IMR-90 (cell line): ENCODE measurements at regions not wholly inside any gene's neighbourhood (a gene's known extent, or its start where the extent isn't known, plus 50 kb on each side); places are given as distances from the start of the nearest gene placed in this dataset.

ENCODE experiments used
- ATAC-seq: fragments of 200-7000 bp; cut with Tn5 transposase; 2 replicates; pipeline ENCODE4 v1.9.1; 2020; ENCODE audit warnings: low read depth, mild to moderate bottlenecking, moderate library complexity
- BruUV-seq: library from RNA; stranded (reverse); fragments of 400-500 nt; replicated peaks from 2 replicates; lab custom pipeline; 2021; lab: Mats Ljungman, UMichigan
- CTCF ChIA-PET: fragments of 300-600 bp; formaldehyde crosslinking; extraction: SDS; loops from one replicate; lab custom pipeline; 2021; ENCODE audit warnings: antibody characterized with exemption; lab: Yijun Ruan, JAX
- POLR2A ChIA-PET: fragments of 300-600 bp; sonication (Branson Sonifier 250); formaldehyde crosslinking; loops from one replicate; lab custom pipeline; 2022; ENCODE audit warnings: antibody characterized with exemption; ENCODE audit not compliant: unreplicated experiment; lab: Charles Lee
- DNase-seq: peaks from one replicate; pipeline ENCODE4 v3.0.0; 2013
- H2AFZ ChIP-seq: replicated peaks from 2 replicates; pipeline ENCODE3; 2013; ENCODE audit warnings: low read length, mild to moderate bottlenecking; ENCODE audit not compliant: poor library complexity
- H2AK5ac ChIP-seq: 2 replicates; pipeline ENCODE4 v1.6.1; 2013; ENCODE audit warnings: low read depth, low read length, inconsistent platforms
- H2AK9ac ChIP-seq: replicated peaks from 2 replicates; pipeline ENCODE3; 2013; ENCODE audit warnings: mild to moderate bottlenecking, low read depth, low read length, moderate library complexity; ENCODE audit not compliant: poor library complexity
- H2BK120ac ChIP-seq: 2 replicates; pipeline ENCODE4 v1.6.1; 2013; ENCODE audit warnings: low read depth, low read length, inconsistent platforms
- H2BK15ac ChIP-seq: 3 replicates; pipeline ENCODE4 v1.6.1; 2013; ENCODE audit warnings: low read depth, low read length, inconsistent platforms
- H2BK20ac ChIP-seq: 2 replicates; pipeline ENCODE4 v1.6.1; 2013; ENCODE audit warnings: low read depth, mild to moderate bottlenecking, inconsistent platforms, low read length, moderate library complexity
- H2BK5ac ChIP-seq: 2 replicates; pipeline ENCODE4 v1.6.1; 2013; ENCODE audit warnings: mild to moderate bottlenecking, low read depth, low read length, inconsistent platforms; ENCODE audit not compliant: poor library complexity, severe bottlenecking
- H3K14ac ChIP-seq: replicated peaks from 2 replicates; pipeline ENCODE4 v1.6.1; 2013; ENCODE audit warnings: low read depth, low read length, inconsistent platforms
- H3K18ac ChIP-seq: 2 replicates; pipeline ENCODE4 v1.6.1; 2013; ENCODE audit warnings: low read depth, low read length, control low read depth
- H3K23ac ChIP-seq: 2 replicates; pipeline ENCODE4 v1.6.1; 2013; ENCODE audit warnings: low read depth, low read length, inconsistent platforms
- H3K27ac ChIP-seq: 2 replicates; pipeline ENCODE4 v1.5.1; 2013; ENCODE audit warnings: mild to moderate bottlenecking, control low read depth, low read length; ENCODE audit not compliant: insufficient read depth
- H3K27me3 ChIP-seq: 2 replicates; pipeline ENCODE4 v1.6.1; 2013; ENCODE audit warnings: low read length; ENCODE audit not compliant: control insufficient read depth, insufficient read depth
- H3K36me3 ChIP-seq: 2 replicates; pipeline ENCODE4 v1.6.1; 2013; ENCODE audit warnings: low read length, mixed read lengths; ENCODE audit not compliant: control insufficient read depth, insufficient read depth
- H3K4ac ChIP-seq: 2 replicates; pipeline ENCODE4 v1.6.1; 2013; ENCODE audit warnings: low read depth, low read length, inconsistent platforms
- H3K4me1 ChIP-seq: 2 replicates; pipeline ENCODE4 v1.6.1; 2013; ENCODE audit warnings: low read length, mixed read lengths; ENCODE audit not compliant: control insufficient read depth, insufficient read depth
- H3K4me2 ChIP-seq: 2 replicates; pipeline ENCODE4 v1.6.1; 2013; ENCODE audit warnings: low read depth, mild to moderate bottlenecking, control low read depth, low read length, moderate library complexity
- H3K4me3 ChIP-seq: 2 replicates; pipeline ENCODE4 v1.5.1; 2013; ENCODE audit warnings: low read depth, mild to moderate bottlenecking, control low read depth, low read length, moderate library complexity; ENCODE audit not compliant: insufficient read depth
- H3K56ac ChIP-seq: 2 replicates; pipeline ENCODE4 v1.6.1; 2013; ENCODE audit warnings: low read length, inconsistent platforms; ENCODE audit not compliant: insufficient read depth; ENCODE audit errors: extremely low read depth
- H3K79me1 ChIP-seq, 2 experiments: 2 replicates each; pipeline ENCODE4 v1.6.1; 2013; ENCODE audit warnings: low read length in 2 of 2, inconsistent platforms in 1 of 2, low read depth in 1 of 2
- H3K9ac ChIP-seq: 2 replicates; pipeline ENCODE4 v1.6.1; 2013; ENCODE audit warnings: low read depth, low read length, control low read depth
- H3K9me1 ChIP-seq: 2 replicates; pipeline ENCODE4 v1.6.1; 2013; ENCODE audit warnings: low read length, inconsistent platforms; ENCODE audit not compliant: insufficient read depth
- H3K9me3 ChIP-seq: 2 replicates; pipeline ENCODE4 v1.6.1; 2013; ENCODE audit warnings: low read length; ENCODE audit not compliant: control insufficient read depth, insufficient read depth
- H4K20me1 ChIP-seq: 2 replicates; pipeline ENCODE4 v1.6.1; 2013; ENCODE audit warnings: low read length, inconsistent platforms; ENCODE audit not compliant: insufficient read depth
- H4K5ac ChIP-seq: 2 replicates; pipeline ENCODE4 v1.6.1; 2013; ENCODE audit warnings: mild to moderate bottlenecking, low read depth, low read length, control low read depth
- H4K8ac ChIP-seq, 2 experiments: 2 replicates each; pipeline ENCODE4 v1.6.1; 2013; ENCODE audit warnings: low read depth in 2 of 2, low read length in 2 of 2, control low read depth in 1 of 2, inconsistent platforms in 1 of 2
- H4K91ac ChIP-seq: 2 replicates; pipeline ENCODE4 v1.6.1; 2013; ENCODE audit warnings: low read depth, low read length, inconsistent platforms; ENCODE audit not compliant: insufficient read depth
- BHLHE40 ChIP-seq: fragments of 150-350 bp; IDR thresholded peaks from 2 replicates; pipeline ENCODE4 v1.6.1; 2016; ENCODE audit warnings: mild to moderate bottlenecking, low read depth, low read length
- CEBPB ChIP-seq: IDR thresholded peaks from 2 replicates; pipeline ENCODE4 v1.6.1; 2012; ENCODE audit warnings: low read depth, low read length, improper control_type of control experiment
- CHD1 ChIP-seq: IDR thresholded peaks from 2 replicates; pipeline ENCODE4 v1.6.1; 2012; ENCODE audit warnings: low read depth, low read length, improper control_type of control experiment
- FOS ChIP-seq: fragments of 150-350 bp; IDR thresholded peaks from 2 replicates; pipeline ENCODE4 v1.6.1; 2016; ENCODE audit warnings: low read depth, low read length
- MAFK ChIP-seq: IDR thresholded peaks from 2 replicates; pipeline ENCODE4 v1.6.1; 2012; ENCODE audit warnings: low read depth, low read length, improper control_type of control experiment
- MAZ ChIP-seq: IDR thresholded peaks from 2 replicates; pipeline ENCODE4 v1.6.1; 2012; ENCODE audit warnings: low read depth, mild to moderate bottlenecking, low read length, improper control_type of control experiment, moderate library complexity, borderline replicate concordance
- MXI1 ChIP-seq: IDR thresholded peaks from 2 replicates; pipeline ENCODE4 v1.6.1; 2012; ENCODE audit warnings: low read depth, mild to moderate bottlenecking, low read length, moderate library complexity, borderline replicate concordance
- NFE2L2 ChIP-seq: fragments of 150-350 bp; IDR thresholded peaks from 2 replicates; pipeline ENCODE4 v1.6.1; 2016; ENCODE audit warnings: low read depth, mild to moderate bottlenecking, low read length
- POLR2A ChIP-seq: IDR thresholded peaks from 2 replicates; pipeline ENCODE4 v1.6.1; 2012; ENCODE audit warnings: mild to moderate bottlenecking, low read depth, low read length
- RAD21 ChIP-seq: IDR thresholded peaks from 2 replicates; pipeline ENCODE4 v1.6.1; 2012; ENCODE audit warnings: low read length, improper control_type of control experiment
- RCOR1 ChIP-seq: IDR thresholded peaks from 2 replicates; pipeline ENCODE4 v1.6.1; 2012; ENCODE audit warnings: mild to moderate bottlenecking, low read length, improper control_type of control experiment; ENCODE audit not compliant: insufficient replicate concordance
- RFX5 ChIP-seq: IDR thresholded peaks from 2 replicates; pipeline ENCODE4 v1.8.0; 2012; ENCODE audit warnings: low read depth, mild to moderate bottlenecking, low read length, moderate library complexity
- SMC3 ChIP-seq: fragments of 150-350 bp; IDR thresholded peaks from 2 replicates; pipeline ENCODE4 v1.6.1; 2016; ENCODE audit warnings: low read depth, mild to moderate bottlenecking, antibody characterized with exemption, low read length, moderate library complexity
- USF2 ChIP-seq: fragments of 150-350 bp; IDR thresholded peaks from 2 replicates; pipeline ENCODE4 v1.6.1; 2017; ENCODE audit warnings: mild to moderate bottlenecking, antibody characterized with exemption, low read length, low read depth
- WGBS, 2 experiments: methylation state at CpG; one replicate each; pipeline versions ENCODE4 v1.1.5 to v1.1.7; 2013; ENCODE audit warnings: missing lambda C conversion rate in 2 of 2; ENCODE audit not compliant: insufficient read length in 1 of 2; ENCODE audit errors: extremely low coverage in 2 of 2; 5-methylcytosine and 5-hydroxymethylcytosine counted together
- dilution Hi-C: fragments of 300-500 bp; cut with HindIII; formaldehyde crosslinking; loops from one replicate; pipeline ENCODE4 v1.14.3; 2018; ENCODE audit warnings: low sequenced_read_pairs; ENCODE audit not compliant: unreplicated experiment
- in situ Hi-C: fragments of 300-500 bp; cut with MboI; formaldehyde crosslinking; loops from 3 replicates; pipeline ENCODE4 v1.14.3; 2019; ENCODE audit warnings: low sequenced_read_pairs, inconsistent platforms, mixed read lengths
- intact Hi-C: fragments of 100-400 bp; cut with micrococcal nuclease; formaldehyde crosslinking; loops from 2 replicates; pipeline ENCODE4 v1.10.0; 2022
- TF ChIP-seq, protein P1 (sequence below): conservative IDR thresholded peaks from 2 replicates; pipeline ENCODE4 v1.5.1; 2012; ENCODE audit warnings: mild to moderate bottlenecking, low read depth, low read length, improper control_type of control experiment
- TF ChIP-seq, protein P2 (sequence below): fragments of 150-350 bp; IDR thresholded peaks from 2 replicates; pipeline ENCODE4 v1.6.1; 2016; ENCODE audit warnings: low read depth, mild to moderate bottlenecking, low read length, moderate library complexity, borderline replicate concordance

DNA sequence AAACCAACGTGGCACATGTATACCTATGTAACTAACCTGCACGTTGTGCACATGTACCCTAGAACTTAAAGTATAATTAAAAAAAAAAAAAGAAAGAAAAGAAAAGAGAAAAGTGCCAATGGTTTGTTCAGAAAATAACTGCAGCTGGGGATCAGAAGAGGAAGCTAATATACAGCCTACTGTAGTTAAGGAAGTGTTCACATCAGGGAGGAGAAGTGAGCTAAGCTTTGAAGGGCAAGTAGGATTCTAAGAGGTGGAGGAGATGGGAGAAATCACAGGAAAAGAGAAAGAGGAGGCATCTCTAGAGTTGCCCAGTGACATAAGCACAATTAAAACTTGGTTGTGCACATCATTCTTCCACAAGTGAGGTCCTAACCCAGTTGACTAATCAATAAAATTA is 214.4 kb upstream of the DTNBP1 start:
- Histone ChIP-seq H3K9me3 (no peaks in the 10 kb centered on the region), H2BK5ac (no peak overlapping the region), H2BK20ac (no peak overlapping the region), H3K23ac (no peak overlapping the region), H3K4me2 (no peak overlapping the region), H3K4ac (no peak overlapping the region), H3K27me3 (peaks cover 17% of the 10 kb centered on the region), H2BK15ac (no peak overlapping the region), H3K56ac (no peak overlapping the region), H3K9me1 (no peaks in the 10 kb centered on the region), H3K36me3 (no peaks in the 10 kb centered on the region), H4K91ac (no peak overlapping the region), H2AFZ (no peak overlapping the region), H3K14ac (no peak overlapping the region), H3K9ac (no peak overlapping the region), H4K8ac (no peak overlapping the region), H2AK5ac (no peak overlapping the region), H2BK120ac (no peak overlapping the region), H3K4me3 (no peak overlapping the region), H3K18ac (no peak overlapping the region), H3K27ac (no peak overlapping the region), H4K5ac (no peak overlapping the region), H3K4me1 (peaks cover 2% of the 10 kb centered on the region; the same call in 1 of the 2 replicates), H2AK9ac (no peak overlapping the region), H3K79me1 (no peaks in the 10 kb centered on the region), H4K20me1 (no peaks in the 10 kb centered on the region)
- dilution Hi-C loops (no loop called here), intact Hi-C loops (no loop called here), in situ Hi-C loops (no loop called here)
- no CpG with 5 or more reads among the region's 2 CpGs for WGBS, 2 experiments
- BruUV-seq: no TSS peak
- ATAC-seq: no peak
- POLR2A ChIA-PET: no interaction called here
- CTCF ChIA-PET: no interaction called here
- TF ChIP-seq BHLHE40 (no peak), RCOR1 (no peak), SMC3 (no peak), CEBPB (no peak), MAFK (no peak), MAZ (no peak), FOS (no peak), USF2 (no peak), RFX5 (no peak), POLR2A (no peak), CHD1 (no peak), NFE2L2 (no peak), MXI1 (no peak), RAD21 (no peak)
- TF ChIP-seq, protein P1, sequence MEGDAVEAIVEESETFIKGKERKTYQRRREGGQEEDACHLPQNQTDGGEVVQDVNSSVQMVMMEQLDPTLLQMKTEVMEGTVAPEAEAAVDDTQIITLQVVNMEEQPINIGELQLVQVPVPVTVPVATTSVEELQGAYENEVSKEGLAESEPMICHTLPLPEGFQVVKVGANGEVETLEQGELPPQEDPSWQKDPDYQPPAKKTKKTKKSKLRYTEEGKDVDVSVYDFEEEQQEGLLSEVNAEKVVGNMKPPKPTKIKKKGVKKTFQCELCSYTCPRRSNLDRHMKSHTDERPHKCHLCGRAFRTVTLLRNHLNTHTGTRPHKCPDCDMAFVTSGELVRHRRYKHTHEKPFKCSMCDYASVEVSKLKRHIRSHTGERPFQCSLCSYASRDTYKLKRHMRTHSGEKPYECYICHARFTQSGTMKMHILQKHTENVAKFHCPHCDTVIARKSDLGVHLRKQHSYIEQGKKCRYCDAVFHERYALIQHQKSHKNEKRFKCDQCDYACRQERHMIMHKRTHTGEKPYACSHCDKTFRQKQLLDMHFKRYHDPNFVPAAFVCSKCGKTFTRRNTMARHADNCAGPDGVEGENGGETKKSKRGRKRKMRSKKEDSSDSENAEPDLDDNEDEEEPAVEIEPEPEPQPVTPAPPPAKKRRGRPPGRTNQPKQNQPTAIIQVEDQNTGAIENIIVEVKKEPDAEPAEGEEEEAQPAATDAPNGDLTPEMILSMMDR: no peak
- TF ChIP-seq, protein P2, sequence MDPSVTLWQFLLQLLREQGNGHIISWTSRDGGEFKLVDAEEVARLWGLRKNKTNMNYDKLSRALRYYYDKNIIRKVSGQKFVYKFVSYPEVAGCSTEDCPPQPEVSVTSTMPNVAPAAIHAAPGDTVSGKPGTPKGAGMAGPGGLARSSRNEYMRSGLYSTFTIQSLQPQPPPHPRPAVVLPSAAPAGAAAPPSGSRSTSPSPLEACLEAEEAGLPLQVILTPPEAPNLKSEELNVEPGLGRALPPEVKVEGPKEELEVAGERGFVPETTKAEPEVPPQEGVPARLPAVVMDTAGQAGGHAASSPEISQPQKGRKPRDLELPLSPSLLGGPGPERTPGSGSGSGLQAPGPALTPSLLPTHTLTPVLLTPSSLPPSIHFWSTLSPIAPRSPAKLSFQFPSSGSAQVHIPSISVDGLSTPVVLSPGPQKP: no peak
- DNase-seq: no peak
